Mesothelial cell of epicardium (in vitro differentiated cells): ENCODE measurements at regions not wholly inside any gene's neighbourhood (a gene's known extent, or its start where the extent isn't known, plus 50 kb on each side); places are given as distances from the start of the nearest gene placed in this dataset.

Source experiments
- DNase-seq, 2 experiments: peaks; one replicate each; pipeline ENCODE4 v3.0.0; 2021; ENCODE audit warnings: low spot score in 2 of 2; ENCODE audit not compliant: unreplicated experiment in 2 of 2
- H3K27ac Mint-ChIP-seq: 2 replicates; pipeline ENCODE4 v1.8.0; 2021; ENCODE audit warnings: mixed read lengths
- H3K27me3 Mint-ChIP-seq: 2 replicates; pipeline ENCODE4 v1.8.0; 2021; ENCODE audit warnings: low read depth, mixed read lengths
- H3K36me3 Mint-ChIP-seq: 2 replicates; pipeline ENCODE4 v1.8.0; 2021; ENCODE audit warnings: mixed read lengths
- H3K4me1 Mint-ChIP-seq: 2 replicates; pipeline ENCODE4 v1.8.0; 2021; ENCODE audit warnings: mixed read lengths
- H3K4me3 Mint-ChIP-seq: 2 replicates; pipeline ENCODE4 v1.8.0; 2021; ENCODE audit warnings: mild to moderate bottlenecking, moderate library complexity, mixed read lengths
- H3K9me3 Mint-ChIP-seq: 2 replicates; pipeline ENCODE4 v1.8.0; 2021; ENCODE audit warnings: mixed read lengths
- CTCF ChIP-seq: fragments of 200-600 bp; sonication (generic); IDR thresholded peaks from one replicate; pipeline ENCODE4 v1.5.0; 2021; ENCODE audit warnings: antibody characterized with exemption; ENCODE audit not compliant: unreplicated experiment

DNA sequence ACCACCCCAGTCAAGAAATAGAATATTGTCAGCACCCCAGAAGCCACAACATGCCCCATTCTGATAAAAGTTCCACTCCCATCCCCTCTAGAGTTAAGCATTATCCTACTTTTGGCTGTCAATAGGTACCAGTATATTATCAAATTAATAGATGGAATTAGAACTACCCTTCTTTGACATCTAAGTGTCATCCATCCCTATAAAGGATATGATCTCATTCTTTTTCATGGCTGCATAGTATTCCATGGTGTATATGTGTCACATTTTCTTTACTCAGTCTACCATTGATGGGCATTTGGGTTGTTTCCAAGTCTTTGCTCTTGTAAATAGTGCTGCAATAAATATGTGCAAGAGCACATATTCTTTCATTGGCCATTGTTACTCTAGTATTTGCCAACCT lies 246.2 kb downstream of the SEC23A start:
- no peak for TF ChIP-seq CTCF
- no peak overlapping the region for H3K27ac Mint-ChIP-seq
- H3K9me3 Mint-ChIP-seq = peaks cover 28% of the 10 kb centered on the region
- no peaks in the 10 kb centered on the region for H3K27me3 Mint-ChIP-seq
- H3K36me3 Mint-ChIP-seq = peaks cover 2% of the 10 kb centered on the region
- H3K4me1 Mint-ChIP-seq = no peaks in the 10 kb centered on the region
- no peak for DNase-seq
- H3K4me3 Mint-ChIP-seq = no peak overlapping the region

- Mint-ChIP-seq H3K9me3 (peaks cover 16% of the 10 kb centered on the region), H3K36me3 (no peaks in the 10 kb centered on the region), H3K27ac (no peak overlapping the region), H3K4me1 (no peaks in the 10 kb centered on the region), H3K27me3 (no peaks in the 10 kb centered on the region), H3K4me3 (no peak overlapping the region)
- no peak for TF ChIP-seq CTCF
- DNase-seq = no peak
Measured at GRCh38 chr14:38855513-38855912, 247.5 kb downstream of the SEC23A start.

GRCh38 chr14:38851111-38851510 lies 251.9 kb downstream of the SEC23A start:
- Mint-ChIP-seq H3K4me3 (no peak overlapping the region), H3K36me3 (no peaks in the 10 kb centered on the region), H3K27ac (no peak overlapping the region), H3K9me3 (no peaks in the 10 kb centered on the region), H3K4me1 (no peaks in the 10 kb centered on the region), H3K27me3 (peaks cover 5% of the 10 kb centered on the region)
- DNase-seq = no peak
- no peak for TF ChIP-seq CTCF

- no peak for TF ChIP-seq CTCF
- H3K4me3 Mint-ChIP-seq = no peak overlapping the region
- peaks cover 5% of the 10 kb centered on the region for H3K27me3 Mint-ChIP-seq
- H3K27ac Mint-ChIP-seq = no peak overlapping the region
- DNase-seq = no peak
- H3K36me3 Mint-ChIP-seq = no peaks in the 10 kb centered on the region
- no peaks in the 10 kb centered on the region for H3K9me3 Mint-ChIP-seq
- no peaks in the 10 kb centered on the region for H3K4me1 Mint-ChIP-seq
Measured at GRCh38 chr14:38850664-38851063, 252.4 kb downstream of the SEC23A start.

DNA sequence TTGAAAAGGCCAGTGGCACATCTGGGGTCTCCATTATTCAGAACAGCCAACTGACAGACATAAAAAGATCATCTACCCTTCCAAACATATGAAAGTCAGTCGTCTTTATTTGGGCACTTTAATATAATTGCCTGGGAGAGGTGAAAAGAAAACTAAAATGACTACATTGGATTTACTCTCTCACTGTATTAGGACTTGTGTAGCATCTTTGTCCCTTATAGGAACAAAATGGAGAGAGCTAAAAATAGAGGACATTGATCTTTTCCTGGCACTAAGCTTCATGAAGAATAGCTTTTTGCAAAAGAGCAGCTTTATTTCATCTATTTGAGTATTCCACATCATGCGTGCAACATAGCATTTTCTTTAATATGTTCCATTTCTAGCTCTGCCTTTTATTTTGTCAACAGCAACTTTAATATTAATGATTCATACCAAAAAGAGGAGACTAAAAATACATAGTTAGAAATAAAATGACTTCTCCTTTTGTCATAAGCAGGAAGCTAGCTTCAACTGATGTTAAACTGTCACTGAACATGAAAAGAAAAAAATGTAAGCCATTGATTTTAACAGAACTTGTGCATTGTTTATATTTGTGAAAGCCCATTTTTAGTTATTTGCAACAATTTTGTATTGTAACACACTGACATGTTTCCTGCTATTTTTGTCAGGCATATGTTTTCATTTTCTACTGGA lies 254.6 kb downstream of the SEC23A start:
- Mint-ChIP-seq H3K27ac (no peak overlapping the region), H3K9me3 (no peaks in the 10 kb centered on the region), H3K4me1 (no peaks in the 10 kb centered on the region), H3K36me3 (no peaks in the 10 kb centered on the region), H3K27me3 (peaks cover 5% of the 10 kb centered on the region), H3K4me3 (no peak overlapping the region)
- DNase-seq = no peak
- TF ChIP-seq CTCF = no peak

GRCh38 chr14:38847161-38847560 lies 255.9 kb downstream of the SEC23A start:
- Mint-ChIP-seq H3K36me3 (no peaks in the 10 kb centered on the region), H3K9me3 (no peaks in the 10 kb centered on the region), H3K4me3 (no peak overlapping the region), H3K27me3 (peaks cover 5% of the 10 kb centered on the region), H3K4me1 (no peaks in the 10 kb centered on the region), H3K27ac (no peak overlapping the region)
- no peak for DNase-seq
- no peak for TF ChIP-seq CTCF
